RWPE2 (cell line): ENCODE measurements at regions not wholly inside any gene's neighbourhood (a gene's known extent, or its start where the extent isn't known, plus 50 kb on each side); places are given as distances from the start of the nearest gene placed in this dataset.

Experiments
- ATAC-seq: fragments of 200-7000 bp; cut with Tn5 transposase; 3 replicates; pipeline ENCODE4 v1.9.1; 2021; ENCODE audit warnings: low read depth
- DNase-seq: peaks from one replicate; pipeline ENCODE4 v3.0.0-alpha.2; 2020; ENCODE audit warnings: low spot score
- H3K27ac ChIP-seq: fragments of 450-650 bp; 2 replicates; pipeline ENCODE4 v1.5.1; 2017; ENCODE audit warnings: mild to moderate bottlenecking; ENCODE audit not compliant: poor library complexity, severe bottlenecking
- H3K27me3 ChIP-seq: fragments of 250-450 bp; sonication (Bioruptor Pico); 2 replicates; pipeline ENCODE4 v1.5.1; 2021; ENCODE audit warnings: mild to moderate bottlenecking, moderate library complexity; ENCODE audit not compliant: insufficient read depth, poor library complexity, severe bottlenecking
- H3K36me3 ChIP-seq: fragments of 250-450 bp; sonication (Bioruptor Pico); 2 replicates; pipeline ENCODE4 v1.5.1; 2020; ENCODE audit warnings: low read depth, mild to moderate bottlenecking, moderate library complexity
- H3K4me1 ChIP-seq: fragments of 250-450 bp; sonication (Bioruptor Pico); 2 replicates; pipeline ENCODE4 v1.5.1; 2021; ENCODE audit warnings: mild to moderate bottlenecking, moderate library complexity; ENCODE audit not compliant: insufficient read depth, poor library complexity, severe bottlenecking
- H3K4me3 ChIP-seq: fragments of 250-450 bp; sonication (Bioruptor Pico); 2 replicates; pipeline ENCODE4 v1.5.1; 2021; ENCODE audit warnings: mild to moderate bottlenecking, moderate library complexity; ENCODE audit not compliant: severe bottlenecking
- H3K9me3 ChIP-seq: fragments of 250-450 bp; sonication (Bioruptor Pico); 2 replicates; pipeline ENCODE4 v1.5.1; 2021; ENCODE audit warnings: mild to moderate bottlenecking, moderate library complexity; ENCODE audit not compliant: severe bottlenecking
- TF ChIP-seq, protein P1 (sequence below): fragments of 450-650 bp; IDR thresholded peaks from one replicate; pipeline ENCODE4 v1.5.1; 2017; ENCODE audit warnings: mild to moderate bottlenecking, moderate library complexity; ENCODE audit not compliant: poor library complexity, severe bottlenecking

DNA sequence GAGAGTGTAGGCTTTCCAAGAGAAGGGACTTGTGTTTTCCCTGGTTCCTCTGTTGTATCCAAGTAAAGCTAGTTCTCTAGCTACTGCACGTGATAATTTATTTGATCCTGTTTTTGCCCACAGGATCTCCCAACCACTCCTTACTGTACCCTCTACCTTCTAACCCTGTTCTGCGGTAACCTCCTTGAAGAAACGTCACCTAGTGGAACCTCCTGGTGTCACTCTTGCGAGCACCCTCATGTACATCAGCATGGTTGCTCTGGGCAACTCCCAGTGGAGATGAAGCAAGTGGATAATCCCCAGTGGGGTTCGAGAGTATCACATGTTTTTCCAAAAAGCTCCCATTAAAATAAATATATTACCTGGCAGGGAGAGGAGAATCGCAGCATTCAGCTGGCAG lies 108.9 kb upstream of the CLMP start:
- Histone ChIP-seq H3K4me1 (no peaks in the 10 kb centered on the region), H3K9me3 (no peaks in the 10 kb centered on the region), H3K36me3 (no peaks in the 10 kb centered on the region), H3K27me3 (no peaks in the 10 kb centered on the region), H3K27ac (no peak overlapping the region), H3K4me3 (no peak overlapping the region)
- DNase-seq: no peak
- TF ChIP-seq, protein P1, sequence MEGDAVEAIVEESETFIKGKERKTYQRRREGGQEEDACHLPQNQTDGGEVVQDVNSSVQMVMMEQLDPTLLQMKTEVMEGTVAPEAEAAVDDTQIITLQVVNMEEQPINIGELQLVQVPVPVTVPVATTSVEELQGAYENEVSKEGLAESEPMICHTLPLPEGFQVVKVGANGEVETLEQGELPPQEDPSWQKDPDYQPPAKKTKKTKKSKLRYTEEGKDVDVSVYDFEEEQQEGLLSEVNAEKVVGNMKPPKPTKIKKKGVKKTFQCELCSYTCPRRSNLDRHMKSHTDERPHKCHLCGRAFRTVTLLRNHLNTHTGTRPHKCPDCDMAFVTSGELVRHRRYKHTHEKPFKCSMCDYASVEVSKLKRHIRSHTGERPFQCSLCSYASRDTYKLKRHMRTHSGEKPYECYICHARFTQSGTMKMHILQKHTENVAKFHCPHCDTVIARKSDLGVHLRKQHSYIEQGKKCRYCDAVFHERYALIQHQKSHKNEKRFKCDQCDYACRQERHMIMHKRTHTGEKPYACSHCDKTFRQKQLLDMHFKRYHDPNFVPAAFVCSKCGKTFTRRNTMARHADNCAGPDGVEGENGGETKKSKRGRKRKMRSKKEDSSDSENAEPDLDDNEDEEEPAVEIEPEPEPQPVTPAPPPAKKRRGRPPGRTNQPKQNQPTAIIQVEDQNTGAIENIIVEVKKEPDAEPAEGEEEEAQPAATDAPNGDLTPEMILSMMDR: no peak
- ATAC-seq: no peak

DNA sequence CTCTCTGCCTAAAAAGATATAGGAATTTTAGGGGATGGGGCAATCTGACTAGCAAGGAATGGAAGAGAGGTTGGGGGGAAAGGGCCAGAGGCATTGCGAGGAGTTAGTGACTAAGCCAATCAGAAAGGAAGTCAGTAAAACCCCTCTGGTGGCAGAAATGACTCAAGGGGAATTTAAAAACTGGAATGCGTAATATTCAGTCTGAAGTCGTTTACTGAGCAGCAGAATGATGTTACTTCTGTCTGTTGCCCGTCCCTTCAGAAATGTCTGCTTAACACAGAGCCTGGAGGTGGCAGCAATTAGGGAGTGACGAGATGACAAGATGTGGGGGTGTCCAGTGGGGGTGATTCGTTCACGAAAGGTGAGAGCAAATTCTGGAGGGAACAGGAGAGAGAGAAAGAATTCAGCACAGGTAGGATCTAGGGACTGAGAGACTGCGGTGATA lies 107.7 kb upstream of the CLMP start:
- Histone ChIP-seq H3K27me3 (no peaks in the 10 kb centered on the region), H3K27ac (no peak overlapping the region), H3K4me3 (no peak overlapping the region), H3K9me3 (no peaks in the 10 kb centered on the region), H3K36me3 (no peaks in the 10 kb centered on the region), H3K4me1 (no peaks in the 10 kb centered on the region)
- DNase-seq (no peak), ATAC-seq (no peak)
- TF ChIP-seq, protein P1: no peak

DNA sequence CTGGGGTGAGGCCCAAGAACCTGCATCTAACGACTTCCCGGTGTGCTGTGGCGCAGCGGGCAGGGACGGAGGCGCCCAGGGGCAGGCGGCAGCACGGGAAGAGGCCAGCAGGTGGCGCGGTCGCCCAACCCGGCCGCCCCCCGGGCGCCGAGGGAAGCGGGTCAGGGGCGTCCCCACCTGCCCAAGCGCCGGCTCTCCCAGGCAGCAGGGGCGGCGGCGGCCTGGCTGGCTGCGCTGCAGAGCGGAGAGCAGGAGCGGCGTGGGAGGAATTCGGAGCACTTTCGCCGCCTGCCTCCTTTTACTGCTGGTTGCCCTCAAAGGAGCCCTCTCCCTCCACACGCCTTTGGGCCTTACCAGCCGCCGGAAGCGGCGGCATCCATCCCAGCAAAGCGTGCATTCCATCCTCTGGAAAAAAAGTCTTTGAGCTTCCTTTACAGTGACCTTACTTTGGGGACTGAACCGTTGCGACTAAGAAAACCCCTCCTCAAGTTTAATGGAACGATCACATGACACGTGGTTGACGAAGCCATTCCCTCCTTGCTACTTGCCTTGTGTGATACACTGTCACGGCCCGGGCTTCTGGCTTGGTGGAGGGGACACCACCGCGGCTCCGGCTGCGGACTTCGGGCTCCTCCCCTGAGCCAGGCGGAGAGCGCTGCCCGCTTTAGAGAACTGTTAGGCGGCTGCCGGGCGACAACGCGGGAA lies 106.8 kb upstream of the CLMP start:
- TF ChIP-seq, protein P1: peak; percentile 81
- Histone ChIP-seq H3K36me3 (no peaks in the 10 kb centered on the region), H3K9me3 (no peaks in the 10 kb centered on the region), H3K27ac (no peak overlapping the region), H3K27me3 (no peaks in the 10 kb centered on the region), H3K4me1 (no peaks in the 10 kb centered on the region), H3K4me3 (peak overlapping the region; percentile 15)
- ATAC-seq (peak; percentile 66), DNase-seq (no peak)

DNA sequence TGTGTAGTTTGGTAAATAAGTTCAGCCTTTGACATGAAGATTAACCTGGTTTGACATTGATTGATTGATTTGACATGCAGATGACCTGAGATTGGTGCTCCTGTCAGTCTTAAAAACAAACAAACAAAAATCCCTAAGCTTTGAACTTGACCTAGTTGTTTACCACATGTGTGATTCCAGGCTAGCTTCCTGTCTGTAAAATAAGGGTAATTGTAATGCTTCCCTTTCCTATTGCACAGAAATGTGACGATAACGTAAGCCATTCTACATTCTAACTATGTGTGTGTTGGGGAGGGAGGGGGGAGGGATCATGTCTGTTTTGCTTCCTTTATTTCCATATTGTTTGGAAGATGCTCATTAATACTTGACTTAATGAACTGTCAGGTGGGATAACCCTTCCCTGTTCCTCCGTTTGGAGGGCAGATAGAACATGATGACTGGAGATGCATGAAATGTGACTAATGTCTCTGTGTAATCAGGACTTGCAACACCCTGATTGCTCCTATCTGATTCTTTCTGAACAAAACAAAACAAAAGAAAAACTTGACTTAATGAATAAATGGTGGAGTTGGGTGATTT lies 106.1 kb upstream of the CLMP start:
- H3K4me1 ChIP-seq: no peaks in the 10 kb centered on the region
- no peaks in the 10 kb centered on the region for H3K9me3 ChIP-seq
- peak; percentile 49; the same call in 2 of the 3 replicates for ATAC-seq
- no peaks in the 10 kb centered on the region for H3K36me3 ChIP-seq
- no peaks in the 10 kb centered on the region for H3K27me3 ChIP-seq
- H3K27ac ChIP-seq: no peak overlapping the region
- TF ChIP-seq, protein P1: no peak
- no peak overlapping the region for H3K4me3 ChIP-seq
- no peak for DNase-seq

DNA sequence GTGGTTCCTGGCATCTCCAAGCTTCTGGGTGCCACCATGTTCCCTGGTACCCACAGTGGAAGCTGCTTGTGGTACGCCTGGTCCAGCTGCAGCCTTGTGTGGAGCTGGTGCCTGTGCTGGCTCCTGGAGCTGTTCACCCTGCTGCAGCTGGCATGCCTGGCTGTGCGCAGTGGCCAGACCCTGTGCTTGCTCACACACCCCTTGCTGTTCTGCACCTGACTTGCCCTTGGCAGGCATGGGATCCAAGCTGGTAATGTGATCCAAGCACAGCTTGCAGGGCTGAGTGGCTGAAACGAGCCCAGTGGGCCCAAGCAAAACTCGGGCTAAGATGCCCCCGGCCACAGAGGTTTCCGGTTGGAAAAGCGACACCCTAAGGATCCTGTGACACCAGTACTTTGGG lies 104.7 kb upstream of the CLMP start:
- DNase-seq (no peak), ATAC-seq (no peak)
- Histone ChIP-seq H3K4me1 (no peaks in the 10 kb centered on the region), H3K36me3 (no peaks in the 10 kb centered on the region), H3K4me3 (no peak overlapping the region), H3K9me3 (no peaks in the 10 kb centered on the region), H3K27ac (no peak overlapping the region), H3K27me3 (no peaks in the 10 kb centered on the region)
- TF ChIP-seq, protein P1: no peak
